Cerebellar nuclear complex (tissue), 1 donor: ENCODE measurements at regions not wholly inside any gene's neighbourhood (a gene's known extent, or its start where the extent isn't known, plus 50 kb on each side); places are given as distances from the start of the nearest gene placed in this dataset.

Experiments used
- DNase-seq, 2 experiments: peaks; one replicate each; lab custom pipeline; 2025; lab: John Stamatoyannopoulos, UW

DNA sequence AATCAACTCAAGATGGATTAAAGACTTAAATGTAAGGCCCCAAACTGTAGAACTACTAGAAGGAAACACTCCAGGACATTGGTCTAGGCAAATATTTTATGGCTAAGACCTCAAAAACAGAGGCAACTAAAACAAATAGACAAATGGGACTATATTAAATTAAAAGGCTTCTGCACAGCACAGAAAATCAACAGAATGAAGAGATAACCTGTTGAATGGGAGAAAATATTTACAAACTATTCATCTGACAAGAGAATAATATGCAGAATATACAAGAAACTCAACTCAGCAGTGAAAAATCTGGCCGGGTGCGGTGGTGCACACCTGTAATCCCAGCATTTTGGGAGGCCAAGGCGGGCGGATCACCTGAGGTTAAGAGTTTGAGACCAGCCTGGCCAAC, 84.1 kb upstream of the HNRNPU start:
- DNase-seq: no peak

DNA sequence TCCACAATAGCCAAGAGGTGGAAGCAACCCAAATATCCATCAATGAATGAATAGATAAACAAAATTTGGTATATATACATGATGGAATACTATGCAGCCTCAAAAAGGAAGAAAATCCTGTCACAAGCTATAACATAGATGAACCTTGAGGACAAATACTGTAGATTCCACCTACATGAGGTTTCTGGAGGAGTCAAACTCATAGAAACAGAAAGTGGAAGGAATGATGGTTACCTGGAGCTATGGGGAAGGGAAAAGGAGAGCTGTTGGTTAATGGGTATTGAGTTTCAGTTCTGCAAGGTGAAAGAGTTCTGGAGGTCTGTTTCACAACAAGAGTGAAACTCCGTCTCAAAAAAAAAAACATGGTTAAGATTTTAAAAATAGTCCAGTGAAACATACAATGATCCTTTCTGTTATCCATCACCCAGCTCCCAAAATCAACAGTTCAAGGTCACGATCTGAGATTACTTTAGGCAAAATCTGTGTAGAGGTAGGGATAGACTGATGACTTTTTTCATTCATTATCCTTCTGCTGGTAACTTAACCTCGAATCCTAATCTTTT, 80.8 kb upstream of the HNRNPU start:
- DNase-seq: no peak

DNA sequence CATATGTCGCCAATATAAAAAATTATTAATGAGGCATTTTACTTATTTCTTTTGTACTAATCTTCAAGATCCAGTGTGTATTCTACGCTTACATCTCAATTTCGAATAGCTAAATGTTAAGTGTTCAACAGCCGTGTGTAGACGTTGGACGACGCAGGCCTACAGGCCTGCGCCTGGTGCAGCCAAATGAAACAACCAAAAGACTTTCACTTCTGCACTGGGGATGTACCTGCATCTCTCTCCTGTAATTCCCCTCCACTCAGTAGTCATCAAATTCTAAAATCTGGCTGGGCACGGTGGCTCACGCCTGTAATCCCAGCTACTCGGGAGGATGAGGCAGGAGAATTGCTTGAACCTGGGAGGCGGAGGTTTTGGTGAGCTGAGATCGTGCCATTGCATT, 76.8 kb upstream of the HNRNPU start:
- DNase-seq: no peak

DNA sequence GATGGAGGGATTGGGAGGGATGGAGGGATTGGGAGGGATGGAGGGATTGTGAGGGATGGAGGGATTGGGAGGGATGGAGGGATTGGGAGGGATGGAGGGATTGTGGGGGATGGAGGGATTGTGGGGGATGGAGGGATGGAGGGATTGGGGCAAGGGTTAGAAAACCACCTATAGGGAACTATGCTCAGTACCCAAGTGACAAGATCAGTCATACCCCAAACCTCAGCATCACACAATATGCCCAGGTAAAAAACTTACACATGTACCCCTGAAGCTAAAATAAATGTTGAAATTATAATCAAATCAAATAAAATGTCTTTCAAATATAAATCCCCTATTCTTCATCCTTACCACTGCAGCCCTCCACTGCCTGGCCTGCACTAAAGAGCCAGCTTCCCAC, 72.8 kb upstream of the HNRNPU start:
- DNase-seq: no peak

DNA sequence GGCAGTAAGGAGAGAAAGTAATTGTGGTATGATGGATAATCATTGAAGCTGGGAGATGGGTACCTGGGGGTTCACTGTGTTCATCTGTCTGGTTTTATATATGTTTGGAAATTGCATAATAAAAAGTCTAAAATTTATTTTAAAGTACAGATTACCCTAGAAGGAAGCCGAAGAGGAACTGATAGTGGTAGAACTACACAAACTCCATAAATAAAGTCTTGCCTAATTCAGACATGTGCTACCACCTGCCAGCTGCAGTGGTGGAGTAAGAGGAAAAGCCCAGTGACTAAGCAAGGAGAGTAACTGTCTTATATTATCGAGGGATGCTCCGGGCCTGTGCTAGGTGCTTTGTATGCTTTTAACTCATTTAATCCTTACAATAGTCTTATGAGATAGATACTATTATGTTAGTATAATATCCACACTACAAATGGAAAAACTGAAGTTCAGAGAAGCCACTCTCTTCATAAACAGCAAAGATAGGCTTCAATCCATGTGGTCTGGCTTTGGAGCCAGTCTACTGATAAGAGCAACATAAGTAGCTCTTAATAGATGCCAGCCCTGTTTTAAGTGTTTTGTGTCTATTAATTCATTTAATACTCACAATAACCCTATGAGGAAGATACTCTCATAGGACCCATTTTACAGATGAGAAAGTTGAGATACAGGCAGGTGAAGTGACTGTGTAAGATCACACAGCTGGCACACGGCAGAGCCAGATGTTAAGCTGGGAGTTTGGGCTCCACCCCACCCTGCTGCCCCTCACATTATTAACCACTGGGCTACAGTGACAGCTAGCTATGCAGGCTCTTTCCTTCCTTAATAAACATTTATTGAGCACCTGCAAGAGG, 56.8 kb upstream of the HNRNPU start:
- no peak for DNase-seq

DNA sequence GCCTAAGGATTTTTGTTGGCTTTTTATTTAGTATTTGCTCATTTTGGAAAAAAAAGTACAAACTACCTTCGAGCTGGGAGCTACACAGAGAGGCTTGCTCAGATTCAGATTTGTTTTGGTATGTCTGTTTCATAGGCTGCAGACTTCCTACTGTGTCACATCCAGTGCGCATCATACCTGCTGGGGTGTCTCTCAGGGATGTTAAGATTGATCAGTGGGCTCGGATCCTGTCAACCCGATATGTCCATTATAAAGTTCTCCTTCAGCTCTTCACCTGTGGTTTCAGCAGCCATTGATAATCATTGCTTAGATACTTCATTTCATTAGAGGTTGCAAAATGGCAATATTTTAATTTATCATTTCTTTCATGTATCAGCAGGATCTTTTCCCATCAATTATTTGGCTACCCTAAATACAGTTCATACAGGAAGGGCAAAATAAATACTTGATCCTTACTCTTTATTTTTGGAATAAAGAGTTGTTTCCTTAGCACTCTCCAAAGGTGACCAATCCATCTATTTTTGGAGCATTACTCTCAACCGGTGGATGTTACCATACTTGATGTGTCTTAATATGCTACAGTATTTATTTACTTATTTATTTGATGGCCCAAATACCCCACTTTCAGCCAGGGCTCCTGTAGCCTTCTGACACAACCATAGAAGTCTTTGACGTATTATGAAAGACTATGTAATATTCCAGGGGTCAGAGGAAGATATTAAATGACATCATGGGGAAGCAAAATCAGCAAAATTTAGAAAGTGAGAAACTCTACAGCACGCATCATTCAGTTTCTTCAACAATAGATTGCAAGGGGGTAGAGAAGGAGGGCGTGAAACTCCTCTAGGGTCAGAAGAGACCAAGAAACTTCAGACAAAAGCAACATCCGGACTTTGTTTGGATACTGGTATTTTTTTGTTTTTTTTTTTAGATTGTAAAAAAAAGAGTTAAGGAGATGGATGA, 55.3 kb upstream of the HNRNPU start:
- DNase-seq: no peak

DNA sequence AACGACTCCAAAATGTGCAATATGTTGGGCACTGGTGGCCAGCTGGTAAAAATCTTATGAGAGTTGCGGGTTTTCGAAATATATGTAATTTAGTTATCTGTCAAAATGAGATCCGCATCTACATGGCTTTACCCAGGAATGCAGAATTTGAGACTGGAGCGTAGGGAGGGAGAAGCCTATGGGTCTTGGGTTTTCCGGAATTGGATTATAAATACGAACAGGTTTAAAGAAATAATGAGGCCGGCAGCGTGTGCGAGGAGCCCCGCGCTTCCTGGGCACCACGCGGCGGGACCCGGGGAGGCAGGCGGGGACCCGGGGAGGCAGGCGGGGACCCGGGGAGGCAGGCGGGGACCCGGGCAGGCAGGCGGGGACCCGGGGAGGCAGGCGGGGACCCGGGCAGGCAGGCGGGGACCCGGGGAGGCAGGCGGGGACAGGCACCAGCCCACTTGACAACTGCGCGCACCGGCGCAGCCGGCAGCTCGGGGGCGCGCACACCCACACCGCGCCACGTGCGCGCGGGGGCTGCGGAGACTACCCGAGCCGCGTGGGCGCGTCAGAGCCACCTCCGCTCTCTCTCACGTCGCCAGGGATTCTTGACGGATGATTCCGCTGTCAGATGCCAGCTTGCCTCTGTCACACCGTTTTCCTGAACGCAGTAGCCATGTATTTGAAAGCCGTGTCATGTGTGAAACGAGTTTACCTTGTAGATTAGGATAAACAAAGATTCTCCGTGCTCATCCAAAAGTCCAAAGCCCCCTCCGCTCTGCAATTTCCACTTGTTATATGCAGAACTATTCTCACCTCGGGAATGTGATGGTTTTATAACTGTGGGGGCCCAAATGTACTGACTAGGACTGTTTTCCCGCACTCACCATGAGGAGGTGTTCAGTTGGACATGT, 54.3 kb upstream of the HNRNPU start:
- DNase-seq: no peak

DNA sequence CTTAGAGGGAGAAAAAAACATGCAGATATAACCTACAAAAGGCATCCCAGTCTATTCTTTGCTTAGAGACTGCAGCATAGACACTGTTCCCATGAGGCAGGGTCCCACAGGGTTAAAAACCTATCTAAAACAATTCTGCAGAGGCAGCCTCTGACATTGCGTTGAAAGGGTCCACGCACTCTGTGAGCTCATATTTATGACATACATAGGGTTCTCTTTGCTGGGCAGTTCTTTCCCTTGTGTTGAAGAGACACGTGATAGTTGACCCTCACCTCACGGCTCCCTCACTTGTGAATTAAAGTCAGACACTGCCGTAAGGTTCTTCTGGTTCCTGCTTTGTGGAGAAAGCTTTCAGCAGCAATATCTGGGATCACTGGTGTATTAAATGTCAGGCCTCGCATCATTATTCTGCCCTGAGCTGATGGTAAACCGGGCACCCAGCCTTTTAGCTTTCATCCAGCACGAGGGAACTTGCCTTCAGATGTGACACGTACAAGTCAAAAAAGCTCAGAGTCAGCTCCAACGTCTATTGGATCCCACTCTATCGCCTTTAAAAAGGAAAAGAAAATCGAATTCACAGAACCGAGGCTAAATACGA, 52.8 kb upstream of the HNRNPU start:
- no peak for DNase-seq

DNA sequence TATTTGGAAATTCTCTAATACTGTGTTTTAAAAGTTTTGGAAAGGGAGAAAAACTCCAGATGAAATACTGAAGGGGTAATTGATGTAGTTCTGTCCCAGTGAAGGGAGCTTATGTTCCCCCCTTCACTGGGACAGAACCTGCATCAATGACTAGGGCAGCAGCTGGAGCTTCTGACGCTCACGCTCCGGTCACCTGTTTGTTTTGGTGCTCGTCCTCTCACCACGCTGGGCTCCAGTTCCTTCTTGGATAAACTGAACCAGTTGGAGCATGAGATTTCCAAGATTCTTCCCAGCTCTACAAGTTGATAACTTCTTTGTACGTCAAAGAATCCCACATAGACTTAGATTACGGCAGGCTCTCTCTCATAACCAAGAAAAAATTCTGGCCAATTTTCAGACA, 51.4 kb upstream of the HNRNPU start:
- no peak for DNase-seq

DNA sequence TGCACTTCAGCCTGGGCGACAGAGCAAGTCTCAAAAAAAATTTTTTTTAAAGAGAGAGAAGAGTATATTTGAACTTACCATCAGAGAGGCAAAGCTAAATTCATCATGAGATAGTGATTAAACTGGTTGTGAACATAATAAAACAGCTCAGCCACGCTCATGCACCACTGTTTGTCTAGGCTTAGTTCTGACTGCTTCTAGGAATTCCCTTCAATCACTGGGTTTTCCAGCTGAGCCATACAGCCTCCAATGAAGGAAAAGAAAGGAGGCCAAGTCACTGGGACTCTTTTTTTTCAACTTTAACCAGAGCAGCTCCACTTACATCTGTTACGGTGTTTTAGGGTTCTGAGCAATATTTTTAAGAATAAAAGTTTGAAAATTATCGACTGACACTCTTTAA, 50.4 kb upstream of the HNRNPU start:
- no peak for DNase-seq
